SK-N-SH treated with all-trans-retinoic acid at 6 μM for 48 hours (cell line): ENCODE measurements at regions not wholly inside any gene's neighbourhood (a gene's known extent, or its start where the extent isn't known, plus 50 kb on each side); places are given as distances from the start of the nearest gene placed in this dataset.
"Not testable (repeated sequence)": the region's sequence is repeated elsewhere in the genome, so short reads cannot be mapped to it uniquely, and the experiment has no call there.

Experiments
- ATAC-seq: fragments of 200-7000 bp; cut with Tn5 transposase; 3 replicates; pipeline ENCODE4 v1.9.1; 2020; ENCODE audit warnings: mild to moderate bottlenecking, moderate library complexity
- ARNTL ChIP-seq: fragments of 450-650 bp; formaldehyde crosslinking; IDR thresholded peaks from 2 replicates; pipeline ENCODE4 v1.5.0; 2020; ENCODE audit warnings: low read depth, mild to moderate bottlenecking, moderate library complexity, borderline replicate concordance
- BACH2 ChIP-seq: fragments of 250-450 bp; sonication (Bioruptor Pico); IDR thresholded peaks from 2 replicates; pipeline ENCODE4 v1.9.0; 2021; ENCODE audit warnings: mild to moderate bottlenecking, borderline replicate concordance
- CSDC2 ChIP-seq: fragments of 250-450 bp; sonication (Bioruptor Pico); IDR thresholded peaks from 2 replicates; pipeline ENCODE4 v1.5.0; 2020; ENCODE audit warnings: mild to moderate bottlenecking, moderate library complexity
- ESRRG ChIP-seq: fragments of 250-450 bp; sonication (Bioruptor Pico); IDR thresholded peaks from 2 replicates; pipeline ENCODE4 v1.6.1; 2021; ENCODE audit warnings: mild to moderate bottlenecking
- GLIS3 ChIP-seq: fragments of 250-450 bp; sonication (Bioruptor Pico); IDR thresholded peaks from 2 replicates; pipeline ENCODE4 v1.5.0; 2020; ENCODE audit warnings: mild to moderate bottlenecking, moderate library complexity
- ISL1 ChIP-seq: fragments of 250-450 bp; sonication (Bioruptor Pico); IDR thresholded peaks from 2 replicates; pipeline ENCODE4 v2.1.2; 2022; ENCODE audit warnings: mild to moderate bottlenecking, moderate library complexity
- OSR1 ChIP-seq: fragments of 250-450 bp; sonication (Bioruptor Pico); IDR thresholded peaks from 2 replicates; pipeline ENCODE4 v1.8.0; 2022; ENCODE audit warnings: moderate library complexity, mild to moderate bottlenecking, inconsistent platforms
- PPARA ChIP-seq: fragments of 250-450 bp; sonication (Bioruptor Pico); IDR thresholded peaks from 2 replicates; pipeline ENCODE4 v1.5.0; 2020; ENCODE audit warnings: mild to moderate bottlenecking, borderline replicate concordance
- RARB ChIP-seq: fragments of 250-450 bp; sonication (Bioruptor Pico); IDR thresholded peaks from 2 replicates; pipeline ENCODE4 v1.8.0; 2021; ENCODE audit warnings: mild to moderate bottlenecking, moderate library complexity
- SNAI2 ChIP-seq: fragments of 250-450 bp; sonication (Bioruptor Pico); IDR thresholded peaks from 2 replicates; pipeline ENCODE4 v1.5.0; 2020; ENCODE audit warnings: mild to moderate bottlenecking, moderate library complexity
- TCF4 ChIP-seq: fragments of 250-450 bp; sonication (Bioruptor Pico); IDR thresholded peaks from 2 replicates; pipeline ENCODE4 v1.8.0; 2021; ENCODE audit warnings: mild to moderate bottlenecking, moderate library complexity, borderline replicate concordance
- TOX ChIP-seq: fragments of 250-450 bp; sonication (Bioruptor Pico); IDR thresholded peaks from 2 replicates; pipeline ENCODE4 v1.8.0; 2021; ENCODE audit warnings: mild to moderate bottlenecking, moderate library complexity, borderline replicate concordance
- ZC3H10 ChIP-seq: fragments of 250-450 bp; sonication (Bioruptor Pico); IDR thresholded peaks from 2 replicates; pipeline ENCODE4 v1.5.1; 2021; ENCODE audit warnings: mild to moderate bottlenecking, moderate library complexity
- ZFP3 ChIP-seq: fragments of 250-450 bp; sonication (Bioruptor Pico); IDR thresholded peaks from 2 replicates; pipeline ENCODE4 v1.5.0; 2020; ENCODE audit warnings: mild to moderate bottlenecking, moderate library complexity
- ZFP30 ChIP-seq: fragments of 450-650 bp; formaldehyde crosslinking; IDR thresholded peaks from 2 replicates; pipeline ENCODE4 v1.5.0; 2022; ENCODE audit warnings: mild to moderate bottlenecking, moderate library complexity
- ZNF565 ChIP-seq: fragments of 450-650 bp; formaldehyde crosslinking; conservative IDR thresholded peaks from 2 replicates; pipeline ENCODE4 v1.5.0; 2020; ENCODE audit warnings: low read depth, mild to moderate bottlenecking, moderate library complexity
- ZNF70 ChIP-seq: fragments of 450-650 bp; formaldehyde crosslinking; IDR thresholded peaks from 2 replicates; pipeline ENCODE4 v1.5.0; 2020; ENCODE audit warnings: mild to moderate bottlenecking, moderate library complexity
- ZNF8 ChIP-seq: fragments of 450-650 bp; formaldehyde crosslinking; IDR thresholded peaks from 2 replicates; pipeline ENCODE4 v1.5.0; 2020; ENCODE audit warnings: mild to moderate bottlenecking, moderate library complexity
- TF ChIP-seq, protein P1 (sequence below): fragments of 250-450 bp; sonication (Bioruptor Pico); IDR thresholded peaks from 2 replicates; pipeline ENCODE4 v1.5.1; 2020; ENCODE audit warnings: low read depth, mild to moderate bottlenecking, moderate library complexity
- TF ChIP-seq, protein P2 (sequence below): fragments of 250-450 bp; sonication (Bioruptor Pico); IDR thresholded peaks from 2 replicates; pipeline ENCODE4 v1.8.0; 2020; ENCODE audit warnings: mild to moderate bottlenecking, moderate library complexity, borderline replicate concordance
- TF ChIP-seq, protein P3 (sequence below): fragments of 250-450 bp; sonication (Bioruptor Pico); IDR thresholded peaks from 2 replicates; pipeline ENCODE4 v1.5.1; 2021; ENCODE audit warnings: mild to moderate bottlenecking, moderate library complexity

DNA sequence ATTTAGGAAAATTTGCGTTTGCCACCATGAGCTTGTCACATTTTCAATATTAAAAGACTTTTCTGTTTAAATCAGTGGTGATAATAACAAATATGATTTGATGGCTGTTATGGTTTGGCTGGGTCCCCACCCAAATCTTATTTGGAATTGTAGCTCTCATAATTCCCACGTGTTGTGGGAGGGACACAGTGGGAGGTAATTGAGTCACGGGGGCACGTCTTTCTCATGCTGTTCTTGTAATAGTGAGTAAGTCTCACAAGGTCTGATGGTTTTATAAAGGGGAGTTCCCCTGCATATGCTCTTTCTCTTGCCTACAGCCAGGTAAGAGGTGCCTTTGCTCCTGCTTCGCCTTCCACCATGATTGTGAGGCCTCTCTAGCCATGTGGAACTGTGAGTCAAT, 83.4 kb upstream of the RGPD4 start (continued):
- TF ChIP-seq, protein P1, sequence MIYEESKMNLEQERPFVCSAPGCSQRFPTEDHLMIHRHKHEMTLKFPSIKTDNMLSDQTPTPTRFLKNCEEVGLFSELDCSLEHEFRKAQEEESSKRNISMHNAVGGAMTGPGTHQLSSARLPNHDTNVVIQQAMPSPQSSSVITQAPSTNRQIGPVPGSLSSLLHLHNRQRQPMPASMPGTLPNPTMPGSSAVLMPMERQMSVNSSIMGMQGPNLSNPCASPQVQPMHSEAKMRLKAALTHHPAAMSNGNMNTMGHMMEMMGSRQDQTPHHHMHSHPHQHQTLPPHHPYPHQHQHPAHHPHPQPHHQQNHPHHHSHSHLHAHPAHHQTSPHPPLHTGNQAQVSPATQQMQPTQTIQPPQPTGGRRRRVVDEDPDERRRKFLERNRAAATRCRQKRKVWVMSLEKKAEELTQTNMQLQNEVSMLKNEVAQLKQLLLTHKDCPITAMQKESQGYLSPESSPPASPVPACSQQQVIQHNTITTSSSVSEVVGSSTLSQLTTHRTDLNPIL = no peak
- no peak for TF ChIP-seq GLIS3 (CRISPR knock-in tag)
- no peak for TF ChIP-seq OSR1 (CRISPR knock-in tag)
- no peak for TF ChIP-seq RARB (CRISPR knock-in tag)
- no peak for TF ChIP-seq ZNF565 (CRISPR knock-in tag)
- no peak for TF ChIP-seq ARNTL (CRISPR knock-in tag)
- TF ChIP-seq TOX = no peak
- TF ChIP-seq, protein P2, sequence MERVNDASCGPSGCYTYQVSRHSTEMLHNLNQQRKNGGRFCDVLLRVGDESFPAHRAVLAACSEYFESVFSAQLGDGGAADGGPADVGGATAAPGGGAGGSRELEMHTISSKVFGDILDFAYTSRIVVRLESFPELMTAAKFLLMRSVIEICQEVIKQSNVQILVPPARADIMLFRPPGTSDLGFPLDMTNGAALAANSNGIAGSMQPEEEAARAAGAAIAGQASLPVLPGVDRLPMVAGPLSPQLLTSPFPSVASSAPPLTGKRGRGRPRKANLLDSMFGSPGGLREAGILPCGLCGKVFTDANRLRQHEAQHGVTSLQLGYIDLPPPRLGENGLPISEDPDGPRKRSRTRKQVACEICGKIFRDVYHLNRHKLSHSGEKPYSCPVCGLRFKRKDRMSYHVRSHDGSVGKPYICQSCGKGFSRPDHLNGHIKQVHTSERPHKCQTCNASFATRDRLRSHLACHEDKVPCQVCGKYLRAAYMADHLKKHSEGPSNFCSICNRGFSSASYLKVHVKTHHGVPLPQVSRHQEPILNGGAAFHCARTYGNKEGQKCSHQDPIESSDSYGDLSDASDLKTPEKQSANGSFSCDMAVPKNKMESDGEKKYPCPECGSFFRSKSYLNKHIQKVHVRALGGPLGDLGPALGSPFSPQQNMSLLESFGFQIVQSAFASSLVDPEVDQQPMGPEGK (CRISPR knock-in tag) = no peak

DNA sequence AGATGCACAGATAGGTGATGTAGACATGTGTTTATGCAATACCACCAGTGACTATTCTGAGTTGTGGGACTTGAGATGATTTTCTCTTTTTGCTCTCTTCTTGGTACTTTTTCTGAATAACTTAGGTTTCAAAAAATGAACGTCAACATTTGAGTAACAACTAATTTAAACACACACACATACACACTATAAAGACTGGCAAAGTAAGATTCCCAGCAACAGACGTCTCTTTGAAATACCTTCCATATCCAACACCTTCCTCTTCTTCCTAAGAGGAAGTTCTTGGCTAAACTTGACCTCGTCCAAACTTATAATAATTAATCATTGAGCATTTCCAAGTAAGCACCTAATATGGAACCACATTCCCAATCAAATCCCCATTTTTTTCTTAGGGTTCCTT, 81.6 kb upstream of the RGPD4 start:
- no peak for ATAC-seq
- TF ChIP-seq, protein P3, sequence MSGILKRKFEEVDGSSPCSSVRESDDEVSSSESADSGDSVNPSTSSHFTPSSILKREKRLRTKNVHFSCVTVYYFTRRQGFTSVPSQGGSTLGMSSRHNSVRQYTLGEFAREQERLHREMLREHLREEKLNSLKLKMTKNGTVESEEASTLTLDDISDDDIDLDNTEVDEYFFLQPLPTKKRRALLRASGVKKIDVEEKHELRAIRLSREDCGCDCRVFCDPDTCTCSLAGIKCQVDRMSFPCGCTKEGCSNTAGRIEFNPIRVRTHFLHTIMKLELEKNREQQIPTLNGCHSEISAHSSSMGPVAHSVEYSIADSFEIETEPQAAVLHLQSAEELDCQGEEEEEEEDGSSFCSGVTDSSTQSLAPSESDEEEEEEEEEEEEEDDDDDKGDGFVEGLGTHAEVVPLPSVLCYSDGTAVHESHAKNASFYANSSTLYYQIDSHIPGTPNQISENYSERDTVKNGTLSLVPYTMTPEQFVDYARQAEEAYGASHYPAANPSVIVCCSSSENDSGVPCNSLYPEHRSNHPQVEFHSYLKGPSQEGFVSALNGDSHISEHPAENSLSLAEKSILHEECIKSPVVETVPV (CRISPR knock-in tag) = no peak
- no peak for TF ChIP-seq BACH2
- TF ChIP-seq ZNF70 (CRISPR knock-in tag) = no peak
- TF ChIP-seq TOX = no peak
- no peak for TF ChIP-seq ISL1 (CRISPR knock-in tag)
- TF ChIP-seq ZC3H10 (CRISPR knock-in tag) = no peak
- no peak for TF ChIP-seq ZNF8
- no peak for TF ChIP-seq OSR1 (CRISPR knock-in tag)
- no peak for TF ChIP-seq RARB (CRISPR knock-in tag)
- TF ChIP-seq ZFP3 (CRISPR knock-in tag) = no peak
- TF ChIP-seq PPARA (CRISPR knock-in tag) = no peak
- TF ChIP-seq ZNF565 (CRISPR knock-in tag) = no peak
- no peak for TF ChIP-seq SNAI2
- TF ChIP-seq ARNTL (CRISPR knock-in tag) = no peak
- TF ChIP-seq ZFP30 (CRISPR knock-in tag) = no peak
- no peak for TF ChIP-seq CSDC2
- no peak for TF ChIP-seq ESRRG
- no peak for TF ChIP-seq GLIS3 (CRISPR knock-in tag)
- TF ChIP-seq TCF4 = no peak

DNA sequence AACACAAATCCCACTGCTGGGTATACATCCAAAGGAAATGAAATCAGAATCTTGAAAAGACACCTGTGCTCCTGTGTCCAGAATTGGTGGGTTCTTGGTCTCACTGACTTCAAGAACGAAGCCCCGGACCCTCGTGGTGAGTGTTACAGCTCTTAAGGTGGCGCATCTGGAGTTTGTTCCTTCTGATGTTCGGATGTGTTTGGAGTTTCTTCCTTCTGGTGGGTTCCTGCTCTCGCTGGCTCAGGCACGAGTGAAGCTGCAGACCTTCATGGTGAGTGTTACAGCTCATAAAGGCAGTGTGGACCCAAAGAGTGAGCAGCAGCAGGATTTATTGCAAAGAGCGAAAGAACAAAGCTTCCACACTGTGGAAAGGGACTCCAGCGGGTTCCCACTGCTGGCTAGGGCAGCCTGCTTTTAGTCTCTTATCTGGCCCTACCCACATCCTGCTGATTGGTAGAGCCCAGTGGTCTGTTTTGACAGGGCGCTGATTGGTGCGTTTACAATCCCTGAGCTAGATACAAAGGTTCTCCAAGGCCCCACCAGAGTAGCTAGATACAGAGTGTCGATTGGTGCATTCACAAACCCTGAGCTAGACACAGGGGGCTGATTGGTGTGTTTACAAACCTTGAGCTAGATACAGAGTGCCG, 80.0 kb upstream of the RGPD4 start:
- not testable (repeated sequence) for ATAC-seq

DNA sequence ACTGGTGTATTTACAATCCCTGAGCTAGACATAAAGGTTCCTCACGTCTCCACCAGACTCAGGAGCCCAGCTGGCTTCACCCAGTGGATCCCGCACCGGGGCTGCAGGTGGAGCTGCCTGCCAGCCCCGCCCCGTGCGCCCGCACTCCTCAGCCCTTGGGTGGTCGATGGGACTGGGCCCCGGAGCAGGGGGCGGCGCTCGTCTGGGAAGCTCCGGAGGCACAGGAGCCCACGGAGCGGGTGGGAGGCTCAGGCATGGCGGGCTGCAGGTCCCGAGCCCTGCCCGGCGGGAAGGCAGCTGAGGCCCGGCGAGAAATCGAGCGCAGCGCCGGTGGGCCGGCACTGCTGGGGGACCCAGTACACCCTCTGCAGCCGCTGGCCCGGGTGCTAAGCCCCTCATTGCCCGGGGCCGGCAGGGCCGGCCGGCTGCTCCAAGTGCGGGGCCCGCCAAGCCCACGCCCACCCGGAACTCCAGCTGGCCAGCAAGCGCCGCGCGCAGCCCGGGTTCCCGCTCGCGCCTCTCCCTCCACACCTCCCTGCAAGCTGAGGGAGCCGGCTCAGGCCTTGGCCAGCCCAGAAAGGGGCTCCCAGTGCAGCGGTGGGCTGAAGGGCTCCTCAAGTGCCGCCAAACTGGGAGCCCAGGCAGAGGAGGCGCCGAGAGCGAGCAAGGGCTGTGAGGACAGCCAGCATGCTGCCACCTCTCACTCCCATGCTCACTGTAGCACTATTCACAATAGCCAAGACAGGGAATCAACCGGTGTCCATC, 79.3 kb upstream of the RGPD4 start:
- not testable (repeated sequence) for ATAC-seq

DNA sequence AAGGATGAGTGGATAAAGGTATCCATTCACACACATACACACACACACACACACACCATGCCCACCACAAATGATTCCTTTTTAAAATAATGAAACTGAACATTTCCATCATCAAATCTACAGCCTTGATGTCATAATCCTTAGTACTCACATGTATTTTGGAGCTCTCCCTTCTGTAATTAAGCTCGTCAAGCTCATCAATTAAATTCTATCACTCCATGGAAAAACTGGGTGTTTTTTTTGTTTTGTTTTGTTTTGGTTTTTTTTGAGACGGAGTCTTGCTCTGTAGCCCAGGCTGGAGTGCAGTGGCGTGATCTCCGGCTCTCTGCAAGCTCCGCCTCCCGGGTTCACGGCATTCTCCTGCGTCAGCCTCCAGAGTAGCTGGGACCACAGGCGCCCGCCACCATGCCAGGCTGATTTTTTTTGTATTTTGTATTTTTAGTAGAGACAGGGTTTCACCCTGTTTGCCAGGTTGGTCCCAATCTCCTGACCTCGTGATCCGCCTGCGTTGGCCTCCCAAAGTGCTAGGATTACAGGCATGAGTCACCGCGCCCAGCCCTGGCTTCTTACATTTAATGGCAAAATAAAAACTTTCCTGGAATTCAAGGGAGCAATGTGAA, 78.6 kb upstream of the RGPD4 start:
- ATAC-seq = no peak
- no peak for TF ChIP-seq CSDC2
- TF ChIP-seq ARNTL (CRISPR knock-in tag) = no peak

DNA sequence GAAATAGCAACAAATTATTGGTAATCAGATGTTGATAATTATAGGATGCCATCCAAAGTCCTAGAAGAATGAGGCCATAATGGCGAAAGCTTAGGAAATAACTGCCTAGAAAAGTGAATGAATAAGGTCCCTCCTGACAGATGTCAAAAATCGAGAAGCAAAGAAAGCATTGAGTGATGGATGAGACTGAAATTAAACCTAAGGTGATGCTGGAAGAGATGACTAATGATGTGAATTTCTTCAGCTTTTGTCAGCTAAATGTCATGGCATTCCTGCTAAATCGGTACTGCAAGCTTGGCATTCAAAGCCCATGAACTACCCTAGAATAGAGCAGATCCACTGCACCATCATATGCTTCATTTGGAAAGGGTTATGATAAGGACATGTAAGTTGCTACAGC, 74.8 kb upstream of the RGPD4 start:
- no peak for ATAC-seq
- TF ChIP-seq, protein P1 = no peak
- no peak for TF ChIP-seq ZNF8
- TF ChIP-seq ZNF565 (CRISPR knock-in tag) = no peak
- no peak for TF ChIP-seq ZNF70 (CRISPR knock-in tag)
- no peak for TF ChIP-seq ZC3H10 (CRISPR knock-in tag)
- TF ChIP-seq ZFP3 (CRISPR knock-in tag) = no peak
- TF ChIP-seq CSDC2 = no peak
- TF ChIP-seq BACH2 = no peak
- TF ChIP-seq TCF4 = no peak
- TF ChIP-seq, protein P2 (CRISPR knock-in tag) = no peak
- no peak for TF ChIP-seq TOX
- TF ChIP-seq, protein P3 (CRISPR knock-in tag) = no peak
- TF ChIP-seq PPARA (CRISPR knock-in tag) = no peak
- no peak for TF ChIP-seq SNAI2
- TF ChIP-seq GLIS3 (CRISPR knock-in tag) = no peak
